HK-2 (cell line): ENCODE measurements at regions not wholly inside any gene's neighbourhood (a gene's known extent, or its start where the extent isn't known, plus 50 kb on each side); places are given as distances from the start of the nearest gene placed in this dataset.
"Not testable (repeated sequence)": the region's sequence is repeated elsewhere in the genome, so short reads cannot be mapped to it uniquely, and the experiment has no call there.

Experiments
- DNase-seq: peaks from one replicate; pipeline ENCODE4 v3.0.0-alpha.2; 2018; ENCODE audit not compliant: unreplicated experiment

GRCh38 chr5:45057564-45057963 lies 248.8 kb downstream of the MRPS30 start:
- no peak for DNase-seq

GRCh38 chr5:45060724-45061123 lies 252.0 kb downstream of the MRPS30 start:
- DNase-seq: no peak

- no peak for DNase-seq
These were observed 253.3 kb downstream of the MRPS30 start for GRCh38 chr5:45062044-45062443.

GRCh38 chr5:45081082-45081481 lies 272.3 kb downstream of the MRPS30 start:
- DNase-seq: no peak

GRCh38 chr5:45089870-45090269 lies 281.1 kb downstream of the MRPS30 start:
- DNase-seq: no peak

GRCh38 chr5:45093377-45093776 lies 284.6 kb downstream of the MRPS30 start:
- DNase-seq: no peak

- no peak for DNase-seq
These were observed 286.2 kb downstream of the MRPS30 start for GRCh38 chr5:45094876-45095440.

GRCh38 chr5:45098483-45098882 lies 289.7 kb downstream of the MRPS30 start:
- no peak for DNase-seq

- no peak for DNase-seq
These were observed 292.4 kb downstream of the MRPS30 start for GRCh38 chr5:45101146-45101545.

- DNase-seq: no peak
These were observed 296.8 kb downstream of the MRPS30 start for GRCh38 chr5:45105491-45105994.

GRCh38 chr5:45109062-45109461 lies 300.3 kb downstream of the MRPS30 start:
- no peak for DNase-seq

GRCh38 chr5:45109636-45110035 lies 300.9 kb downstream of the MRPS30 start:
- no peak for DNase-seq

- no peak for DNase-seq
These were observed 301.7 kb downstream of the MRPS30 start for GRCh38 chr5:45110399-45110798.

- DNase-seq: peak; percentile 22
These were observed 305.0 kb downstream of the MRPS30 start for GRCh38 chr5:45113726-45114125.

- DNase-seq: no peak
These were observed 324.2 kb downstream of the MRPS30 start for GRCh38 chr5:45132972-45133371.

- DNase-seq: no peak
These were observed 354.2 kb downstream of the MRPS30 start for GRCh38 chr5:45162974-45163373.

GRCh38 chr5:45171563-45171962 lies 362.8 kb downstream of the MRPS30 start:
- DNase-seq: no peak

GRCh38 chr5:45172634-45173033 lies 363.9 kb downstream of the MRPS30 start:
- DNase-seq: not testable (repeated sequence)

GRCh38 chr5:45179686-45180085 lies 370.9 kb downstream of the MRPS30 start:
- DNase-seq: no peak

- DNase-seq: no peak
These were observed 380.3 kb downstream of the MRPS30 start for GRCh38 chr5:45189042-45189441.

GRCh38 chr5:45189481-45189880 lies 380.7 kb downstream of the MRPS30 start:
- DNase-seq: no peak

GRCh38 chr5:45195026-45195425 lies 386.3 kb downstream of the MRPS30 start:
- no peak for DNase-seq
